ENCODE measurements at regions not wholly inside any gene's neighbourhood (a gene's known extent, or its start where the extent isn't known, plus 50 kb on each side); places are given as distances from the start of the nearest gene placed in this dataset.

DNA sequence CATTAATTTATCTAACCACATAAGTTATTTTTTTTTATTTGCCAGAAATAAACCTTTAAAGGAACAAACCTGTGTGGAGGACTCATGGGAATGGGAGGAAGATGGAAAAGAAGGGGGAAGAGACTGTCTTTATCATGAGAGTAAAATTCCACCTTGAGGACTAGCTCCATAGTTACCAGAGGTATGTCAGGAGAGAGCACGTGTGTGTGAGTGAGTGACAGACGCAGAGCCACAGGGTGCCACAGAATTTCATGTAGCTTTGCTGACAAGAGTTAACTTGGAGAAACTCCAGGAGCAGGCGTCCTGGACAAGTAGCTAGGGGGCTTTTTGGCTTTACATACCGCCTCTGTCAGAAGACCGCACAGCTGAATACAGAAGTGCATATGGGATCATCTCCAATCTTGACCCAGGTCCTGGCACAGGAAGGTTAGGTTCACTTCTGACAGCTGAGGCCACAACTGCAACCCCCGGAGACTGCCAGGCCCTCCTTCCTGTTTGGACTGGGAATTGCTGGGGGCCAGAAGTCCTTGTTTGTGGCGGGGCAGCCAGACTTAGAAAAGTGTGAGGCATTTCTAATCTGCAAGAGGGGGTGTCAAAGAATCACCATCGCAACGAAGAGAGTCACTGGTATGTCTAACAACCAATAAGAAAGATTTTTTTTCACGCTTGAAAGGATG lies 197.8 kb upstream of the TPM1 start:
- Histone ChIP-seq H4K20me1 (ENCODE audit: insufficient read depth) (no peaks in the 10 kb centered on the region), H3K9me3 (ENCODE audit: insufficient read depth, low read depth) (no peaks in the 10 kb centered on the region), H3K4me1 (replicated peaks; ENCODE audit: insufficient read depth) (peaks cover 36% of the 10 kb centered on the region), H3K4me2 (no peak overlapping the region), H3K27ac (no peak overlapping the region), H3K79me2 (ENCODE audit: low read depth) (no peaks in the 10 kb centered on the region), H3F3A (ENCODE audit: insufficient read depth, low read depth) (peaks cover 19% of the 10 kb centered on the region; the same call in 1 of the 2 replicates), H2AFZ (no peak overlapping the region), H3K9me2 (ENCODE audit: insufficient read depth) (no peaks in the 10 kb centered on the region), H3K4me3 (no peak overlapping the region), H3K27me3 (ENCODE audit: insufficient read depth, low read depth) (no peaks in the 10 kb centered on the region), H3K36me3 (ENCODE audit: low read depth) (no peaks in the 10 kb centered on the region; the same call in 1 of the 2 replicates)
- no peak for DNase-seq
- BruUV-seq (replicated peaks) = no TSS peak
- ChIA-PET POLR2A (ENCODE audit: unreplicated experiment) (interaction anchor here (0.6 kb wide), 1 partner anchor 51 kb away, joined by 3 read pairs; no protein-coding TSS in a partner anchor), CTCF (no interaction called here)
- TF ChIP-seq EZH2 (IDR thresholded peaks at IDR 0.05; ENCODE audit: low read depth) = no peak
- TF ChIP-seq CTCF (conservative IDR thresholded peaks at IDR 0.05) = no peak
- intact Hi-C loops (cut with micrococcal nuclease; ENCODE audit: unreplicated experiment) = no loop called here

DNA sequence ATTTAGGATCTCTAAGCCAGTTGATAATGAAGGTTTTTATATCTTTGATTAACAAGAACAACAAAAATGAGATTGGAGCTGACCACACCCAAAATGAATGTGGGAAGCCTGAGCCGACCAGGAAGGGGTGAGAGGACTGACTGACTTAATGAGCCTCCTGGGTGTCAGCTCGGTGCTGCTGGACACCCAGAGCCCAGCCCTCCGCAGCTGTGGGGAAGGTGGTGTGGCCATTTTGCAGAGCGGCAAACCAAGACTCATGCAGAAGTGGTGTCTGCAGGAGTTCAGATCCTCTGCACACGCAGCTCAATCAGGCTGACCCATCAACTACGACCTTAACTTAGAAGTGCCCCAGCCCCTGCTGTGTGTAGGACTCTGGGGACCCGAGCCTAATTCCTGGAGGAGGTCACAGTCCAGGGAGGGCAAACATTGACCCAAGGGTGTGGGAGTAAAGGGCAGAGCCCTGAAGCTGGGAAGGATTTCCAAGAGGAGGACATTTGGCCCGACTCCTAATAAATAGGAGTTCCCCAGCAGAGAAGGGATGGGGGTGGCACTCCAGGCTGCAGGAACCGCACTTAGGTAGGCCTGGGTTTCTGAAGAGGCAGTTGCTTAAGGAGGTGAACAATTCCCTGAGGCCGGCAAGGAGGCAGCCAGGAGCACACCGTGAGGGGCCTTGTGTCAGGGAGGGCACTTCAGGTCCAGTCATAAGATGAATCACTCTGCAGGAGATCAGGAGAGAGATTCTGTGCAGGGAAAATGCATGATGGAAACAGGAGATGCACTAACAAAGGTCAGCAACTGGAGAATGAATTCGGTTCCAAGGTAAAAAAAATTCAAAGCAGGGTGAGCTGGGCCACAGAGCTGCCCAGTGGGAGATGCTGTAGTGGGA lies 197.1 kb upstream of the TPM1 start:
- no peaks in the 10 kb centered on the region for H3K9me3 ChIP-seq (ENCODE audit: insufficient read depth, low read depth)
- no peak overlapping the region for H3K4me3 ChIP-seq
- H3K27ac ChIP-seq = 0 out of 2 replicates have a peak overlapping the region, but pooled peaks have one; percentile 41
- ChIA-PET POLR2A (ENCODE audit: unreplicated experiment) (interaction anchor here (0.6 kb wide), 2 partner anchors 10 to 50 kb away, joined by 3 read pairs; no protein-coding TSS in a partner anchor), CTCF (interaction anchor here (0.6 kb wide), 1 partner anchor 49 kb away, joined by 7 read pairs; no protein-coding TSS in a partner anchor)
- no peaks in the 10 kb centered on the region for H3K27me3 ChIP-seq (ENCODE audit: insufficient read depth, low read depth)
- no peaks in the 10 kb centered on the region; the same call in 1 of the 2 replicates for H3K36me3 ChIP-seq (ENCODE audit: low read depth)
- intact Hi-C loops (cut with micrococcal nuclease; ENCODE audit: unreplicated experiment) = no loop called here
- peak overlapping the region; percentile 11; the same call in 1 of the 2 replicates for H3K4me2 ChIP-seq
- H3K9me2 ChIP-seq (ENCODE audit: insufficient read depth) = no peaks in the 10 kb centered on the region
- no peaks in the 10 kb centered on the region for H4K20me1 ChIP-seq (ENCODE audit: insufficient read depth)
- no TSS peak for BruUV-seq (replicated peaks)
- TF ChIP-seq EZH2 (IDR thresholded peaks at IDR 0.05; ENCODE audit: low read depth) = no peak
- no peak for TF ChIP-seq CTCF (conservative IDR thresholded peaks at IDR 0.05)
- DNase-seq = peak; percentile 48 to 71
- H2AFZ ChIP-seq = no peak overlapping the region
- H3F3A ChIP-seq (ENCODE audit: insufficient read depth, low read depth) = peaks cover 19% of the 10 kb centered on the region; the same call in 1 of the 2 replicates
- peaks cover 44% of the 10 kb centered on the region for H3K4me1 ChIP-seq (replicated peaks; ENCODE audit: insufficient read depth)
- H3K79me2 ChIP-seq (ENCODE audit: low read depth) = no peaks in the 10 kb centered on the region

DNA sequence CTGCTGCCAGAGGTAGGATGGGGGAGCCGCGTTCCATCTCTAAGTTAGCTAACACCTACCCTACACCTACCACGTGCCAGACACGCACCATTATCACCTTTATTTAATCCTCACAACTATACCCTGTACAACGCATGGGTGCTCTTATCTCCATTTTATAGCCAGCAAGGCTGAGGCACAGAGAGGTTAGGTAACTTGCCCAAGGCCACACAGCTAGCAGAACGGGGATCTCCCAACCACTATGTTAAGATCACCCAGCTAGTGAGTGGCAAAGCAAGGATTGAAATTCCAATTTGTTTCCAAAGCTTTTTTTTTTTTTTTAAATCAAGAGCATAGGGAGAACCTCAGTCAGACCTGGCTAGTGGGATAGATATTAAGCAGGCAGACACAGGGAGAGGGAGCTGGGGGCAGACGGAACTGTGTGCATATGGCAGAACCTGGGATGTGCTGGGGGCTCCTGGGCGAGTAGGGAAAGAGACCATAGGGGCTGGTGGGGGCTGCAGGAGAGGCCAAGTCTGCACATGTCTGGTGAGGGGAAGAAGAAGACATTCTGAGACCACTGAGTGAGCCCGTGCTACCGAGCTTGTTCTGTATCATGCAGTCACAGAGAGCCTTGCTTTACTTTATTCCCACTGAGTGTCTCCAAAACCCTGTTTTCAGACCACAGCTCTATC lies 196.3 kb upstream of the TPM1 start:
- Histone ChIP-seq H3K4me1 (replicated peaks; ENCODE audit: insufficient read depth) (peaks cover 52% of the 10 kb centered on the region), H3K4me3 (no peak overlapping the region), H4K20me1 (ENCODE audit: insufficient read depth) (no peaks in the 10 kb centered on the region), H3K9me3 (ENCODE audit: insufficient read depth, low read depth) (no peaks in the 10 kb centered on the region), H3K9me2 (ENCODE audit: insufficient read depth) (no peaks in the 10 kb centered on the region), H3F3A (ENCODE audit: insufficient read depth, low read depth) (peaks cover 24% of the 10 kb centered on the region; the same call in 1 of the 2 replicates), H3K4me2 (peak overlapping the region; percentile 1; the same call in 1 of the 2 replicates), H3K27me3 (ENCODE audit: insufficient read depth, low read depth) (no peaks in the 10 kb centered on the region), H3K36me3 (ENCODE audit: low read depth) (no peaks in the 10 kb centered on the region; the same call in 1 of the 2 replicates), H3K27ac (peak overlapping the region; percentile 41; the same call in 1 of the 2 replicates), H2AFZ (no peak overlapping the region), H3K79me2 (ENCODE audit: low read depth) (no peaks in the 10 kb centered on the region)
- intact Hi-C loops (cut with micrococcal nuclease; ENCODE audit: unreplicated experiment) = no loop called here
- CTCF ChIA-PET = interaction anchor here (0.6 kb wide), 1 partner anchor 49 kb away, joined by 7 read pairs; no protein-coding TSS in a partner anchor
- POLR2A ChIA-PET (ENCODE audit: unreplicated experiment) = interaction anchor here (0.6 kb wide), 1 partner anchor 9 kb away, joined by 3 read pairs; no protein-coding TSS in a partner anchor
- BruUV-seq (replicated peaks) = no TSS peak
- DNase-seq = no peak
- no peak for TF ChIP-seq EZH2 (IDR thresholded peaks at IDR 0.05; ENCODE audit: low read depth)
- no peak for TF ChIP-seq CTCF (conservative IDR thresholded peaks at IDR 0.05)
